Activated CD8-positive, alpha-beta memory T cell treated with anti-CD3 and anti-CD28 coated beads, Interleukin-2, amount 50 U/mL, for 1 hour (primary cell): ENCODE measurements at regions not wholly inside any gene's neighbourhood (a gene's known extent, or its start where the extent isn't known, plus 50 kb on each side); places are given as distances from the start of the nearest gene placed in this dataset.

Experiments used
- DNase-seq: peaks from one replicate; pipeline ENCODE4 v3.0.0-alpha.2; 2020; ENCODE audit errors: extremely low read depth

- no peak for DNase-seq
Observed at GRCh38 chr2:181188605-181189004, 208.2 kb downstream of the UBE2E3 start.

GRCh38 chr2:181189951-181190350 lies 209.5 kb downstream of the UBE2E3 start:
- DNase-seq, result no peak

DNA sequence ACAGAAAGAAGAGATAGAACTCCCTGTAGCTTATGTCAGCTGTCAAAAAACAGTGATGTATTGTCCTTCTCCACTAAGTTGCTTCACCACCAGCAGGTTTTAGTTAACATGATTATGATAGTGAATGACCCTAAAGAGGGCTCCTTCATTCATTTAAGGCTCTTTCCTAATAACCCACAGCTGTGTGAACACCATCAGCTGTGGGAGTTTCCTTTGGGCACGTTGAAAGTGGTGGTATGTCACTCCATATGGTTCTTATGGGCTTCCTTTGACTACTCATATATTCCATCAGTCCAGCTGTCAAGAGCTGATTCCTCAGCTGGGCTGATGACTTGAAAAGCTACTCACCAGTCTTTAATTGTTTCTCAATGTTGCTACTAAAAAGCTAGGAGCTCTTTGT lies 210.3 kb downstream of the UBE2E3 start:
- DNase-seq, result no peak

DNA sequence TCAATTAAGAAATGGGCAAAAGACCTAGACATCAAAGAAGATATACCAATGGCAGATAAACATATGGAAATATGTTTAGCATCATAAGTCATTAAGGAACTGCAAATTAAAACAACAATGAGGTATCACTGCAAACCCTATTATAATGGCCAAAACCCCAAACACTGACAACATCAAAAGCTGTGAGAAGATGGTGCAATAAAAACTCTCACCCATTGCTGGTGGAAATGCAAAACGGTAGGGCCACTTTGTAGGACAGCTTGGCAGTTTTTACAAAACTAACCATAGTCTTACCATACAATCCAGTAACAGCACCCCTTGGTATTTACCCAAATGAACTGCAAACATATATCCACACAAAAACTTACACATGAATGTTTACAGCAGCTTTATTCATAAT lies 213.1 kb downstream of the UBE2E3 start:
- no peak for DNase-seq

GRCh38 chr2:181196401-181196800 lies 216.0 kb downstream of the UBE2E3 start:
- no peak for DNase-seq

GRCh38 chr2:181197140-181197760 lies 216.8 kb downstream of the UBE2E3 start:
- DNase-seq, result no peak

GRCh38 chr2:181198183-181198864 lies 217.9 kb downstream of the UBE2E3 start:
- DNase-seq, result no peak

DNA sequence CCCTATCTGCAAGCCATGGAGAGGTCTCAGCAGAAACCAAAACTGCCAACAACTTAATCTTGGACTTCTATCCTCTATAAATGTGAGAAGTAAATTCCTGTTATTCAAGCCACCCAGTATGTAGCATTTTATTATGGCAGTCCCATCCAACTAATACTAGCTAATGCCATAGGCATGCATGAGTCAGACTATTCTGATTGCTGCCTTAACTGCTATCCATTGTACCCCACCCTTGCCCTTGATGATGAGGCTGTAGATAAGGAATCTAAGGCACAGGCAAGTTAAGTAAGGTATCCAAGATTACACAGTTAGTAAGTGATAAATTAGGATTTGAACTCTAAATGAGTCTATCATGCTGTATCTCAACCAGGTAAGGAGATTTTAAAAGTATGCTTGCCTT lies 223.0 kb downstream of the UBE2E3 start:
- DNase-seq, result no peak

DNA sequence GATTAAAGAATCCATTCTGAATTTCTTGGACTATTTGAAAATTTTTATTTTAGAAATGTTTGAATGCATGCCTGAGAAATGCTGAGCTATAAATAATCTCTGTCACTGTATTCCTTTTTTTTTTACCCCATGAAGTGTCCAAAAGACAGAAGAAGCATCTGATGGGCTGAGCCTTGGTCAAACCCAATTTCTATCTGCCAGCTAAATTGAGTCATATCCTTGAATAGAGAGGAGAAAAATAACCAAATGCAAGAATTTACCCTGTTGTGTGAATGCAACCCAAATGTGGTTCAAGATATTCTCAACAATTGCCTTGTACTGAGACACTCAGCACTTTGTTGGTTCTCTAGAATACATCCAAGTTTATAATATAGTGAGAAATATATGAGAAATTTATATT lies 223.5 kb downstream of the UBE2E3 start:
- no peak for DNase-seq

DNA sequence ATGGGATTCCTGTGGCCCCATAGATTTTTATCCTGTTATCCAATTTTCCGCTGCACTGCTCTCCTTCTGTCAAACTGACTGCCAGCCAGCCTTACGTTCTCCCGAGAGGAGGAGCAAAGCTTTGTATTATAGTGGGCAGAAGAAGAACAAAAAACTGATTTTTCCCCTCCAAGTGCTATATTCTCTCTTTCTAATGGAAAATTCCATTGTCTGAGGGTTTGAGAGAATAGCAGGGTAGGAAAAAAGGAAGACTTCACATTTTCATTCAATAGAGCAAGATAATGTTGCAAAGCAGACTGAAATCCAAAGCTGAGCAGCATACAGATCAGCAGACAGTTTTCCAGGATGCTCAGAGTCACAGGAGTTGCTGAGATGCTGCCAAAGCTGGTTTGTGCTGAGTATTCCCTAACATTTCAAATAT lies 238.0 kb downstream of the UBE2E3 start:
- no peak for DNase-seq

DNA sequence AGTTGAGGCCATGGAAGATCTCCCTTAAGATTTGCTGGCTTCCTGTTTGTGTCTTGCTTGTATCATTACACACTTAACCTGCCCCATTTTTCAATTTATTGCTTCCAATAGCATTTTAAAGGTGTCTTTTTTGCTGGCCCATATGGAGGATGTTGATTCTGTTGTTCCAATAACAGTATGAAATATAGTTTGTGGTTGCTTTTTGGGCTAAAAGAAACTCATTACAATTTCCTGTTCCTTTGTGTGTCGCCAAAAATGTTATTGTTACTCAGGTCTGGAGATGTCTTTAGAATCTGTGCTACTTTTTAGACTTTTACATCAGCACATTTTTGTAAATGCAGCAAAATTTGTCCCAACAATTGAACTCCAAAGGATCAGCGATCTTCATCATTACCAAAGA lies 234.0 kb upstream of the ITGA4 start:
- DNase-seq, result no peak

DNA sequence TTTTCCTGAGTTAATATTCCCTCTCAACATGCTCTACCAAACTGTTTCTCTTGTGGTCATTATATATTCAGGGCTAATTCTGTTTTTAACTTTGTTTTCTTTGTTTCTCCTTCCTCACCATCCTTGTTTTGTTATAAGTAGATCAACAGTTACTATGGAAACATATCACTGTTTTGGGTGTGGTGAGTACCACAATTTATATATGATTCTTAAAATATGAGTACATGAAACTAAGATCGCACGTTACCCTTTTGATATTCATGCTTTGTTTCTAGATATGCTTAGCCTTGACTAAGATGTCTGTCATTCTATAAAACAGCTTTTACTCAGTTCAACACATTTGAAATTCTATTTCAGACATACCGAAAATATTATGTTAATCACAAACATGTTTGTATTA lies 232.3 kb upstream of the ITGA4 start:
- no peak for DNase-seq

GRCh38 chr2:181228661-181229060 lies 228.5 kb upstream of the ITGA4 start:
- no peak for DNase-seq

DNA sequence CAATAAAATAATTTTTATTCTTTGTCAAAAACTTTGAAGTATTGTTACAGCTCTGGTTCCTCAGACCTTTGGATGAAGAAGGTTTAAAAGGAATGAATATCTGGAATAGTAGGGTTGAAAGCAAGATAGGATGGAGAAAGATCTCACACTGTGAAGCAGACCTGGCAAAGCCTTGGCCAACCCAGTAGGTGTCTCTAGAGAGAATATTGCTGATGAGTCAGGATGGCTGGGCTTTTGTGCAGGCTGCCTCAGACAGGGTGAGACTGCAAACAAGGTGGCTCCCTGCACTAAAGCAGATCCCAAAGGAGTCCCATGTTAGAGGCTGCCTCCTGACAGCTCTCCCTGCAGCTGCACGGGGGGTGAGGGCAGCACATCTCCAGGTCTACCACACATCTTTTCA lies 226.0 kb upstream of the ITGA4 start:
- DNase-seq, result no peak

DNA sequence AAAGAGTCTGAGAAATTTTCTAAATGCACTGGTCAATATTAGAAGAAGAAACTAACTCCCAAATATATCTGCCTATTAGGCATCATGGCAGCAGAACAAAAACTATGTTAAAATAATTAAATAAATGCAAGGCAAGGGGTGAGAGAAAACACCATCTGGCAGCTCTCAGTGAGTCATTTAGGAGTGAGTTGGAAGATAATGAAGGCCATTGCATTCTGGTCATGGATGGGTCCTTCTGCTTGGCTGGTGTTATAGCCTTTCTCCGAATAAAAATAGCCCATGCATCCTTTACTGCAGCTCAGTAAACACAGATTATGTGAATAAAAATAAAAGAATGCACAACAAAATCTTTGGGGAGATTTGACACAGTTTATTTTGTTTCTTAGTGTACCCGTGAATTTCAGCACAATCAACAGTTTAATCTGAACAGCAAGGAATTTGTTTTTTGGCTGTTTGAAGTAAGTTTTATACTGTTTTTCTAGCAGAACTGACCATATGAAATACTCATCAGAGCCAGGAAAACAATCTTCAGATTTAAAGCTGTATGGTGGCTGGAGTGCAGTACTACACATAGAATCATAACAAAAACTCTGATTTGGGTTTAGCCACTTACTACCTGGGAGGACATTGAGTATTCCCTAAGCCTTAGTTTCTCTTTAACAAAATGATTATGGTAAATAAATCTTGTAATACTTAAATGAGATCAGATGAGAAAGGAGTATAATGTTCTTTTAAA lies 225.1 kb upstream of the ITGA4 start:
- DNase-seq, result no peak

DNA sequence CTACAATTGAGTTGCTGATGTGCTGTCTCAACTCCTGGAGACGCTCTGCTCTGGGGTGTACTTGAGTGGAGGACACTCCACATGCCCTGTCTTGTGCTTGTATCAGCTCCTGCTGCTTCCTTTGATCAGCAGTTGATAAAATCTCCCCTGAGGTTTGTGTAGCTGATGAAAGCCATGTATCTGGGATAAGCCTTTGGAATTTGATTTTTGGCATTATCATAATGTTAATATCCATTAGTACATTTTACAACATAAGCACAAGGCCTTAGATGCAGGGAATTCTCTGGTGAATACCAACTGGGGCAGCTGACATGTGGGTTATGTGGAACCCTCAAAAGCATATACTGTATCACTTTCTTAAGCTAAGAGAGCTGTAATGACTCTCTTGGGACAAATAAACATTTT lies 222.7 kb upstream of the ITGA4 start:
- DNase-seq, result no peak

DNA sequence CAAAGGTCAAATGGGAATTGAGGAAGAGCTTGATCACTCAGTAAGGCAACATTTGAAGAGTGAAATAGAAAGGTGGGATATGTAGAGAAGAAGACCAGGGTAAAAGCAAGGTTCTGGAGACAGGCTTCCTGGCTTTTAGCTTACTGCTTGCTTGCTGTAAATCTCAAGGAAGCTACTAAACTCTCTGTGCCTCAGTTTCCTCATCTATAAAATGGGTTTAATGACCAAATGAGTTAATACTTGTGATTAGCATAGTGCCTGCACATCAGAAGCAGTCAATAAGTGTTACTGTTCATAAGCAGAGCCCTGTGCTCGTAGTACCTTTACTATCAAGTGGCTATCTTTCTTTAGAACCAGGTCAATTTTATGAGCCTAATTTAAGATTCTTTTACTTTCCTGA lies 222.2 kb upstream of the ITGA4 start:
- no peak for DNase-seq

DNA sequence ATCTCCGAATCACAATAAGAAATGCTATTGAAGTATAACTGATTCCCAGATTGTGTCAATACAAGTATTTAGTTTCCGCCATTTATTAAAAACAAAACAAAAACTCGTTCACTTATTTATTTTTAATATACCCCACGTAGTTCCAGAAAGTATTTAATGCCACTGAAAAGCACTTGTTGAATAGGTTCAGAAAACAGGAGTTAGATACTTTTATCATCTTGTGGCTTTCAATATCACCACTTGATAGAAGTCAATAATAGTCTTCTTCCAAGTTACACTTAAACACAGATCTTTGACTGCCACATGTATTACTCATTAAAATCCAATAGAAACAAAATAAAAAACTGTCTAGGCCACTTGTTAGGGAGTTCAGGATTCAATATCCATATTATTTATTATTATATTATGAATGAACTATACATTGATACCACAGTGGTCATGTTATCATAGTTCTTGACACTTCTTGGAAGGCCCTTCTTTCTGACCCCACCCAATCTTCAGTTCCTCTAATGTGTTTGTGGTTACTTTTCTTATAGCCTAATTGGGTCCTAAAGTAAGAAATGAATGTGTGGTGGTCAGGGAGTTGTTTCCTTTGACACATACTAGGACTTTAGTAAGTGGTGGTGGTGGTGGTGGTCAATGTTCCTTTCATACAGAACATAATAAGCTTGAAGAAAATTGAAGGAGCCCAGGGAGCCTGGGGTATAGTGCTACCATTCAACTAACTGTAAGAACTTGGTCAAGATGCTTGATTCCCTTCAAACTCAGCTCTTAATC lies 221.3 kb upstream of the ITGA4 start:
- no peak for DNase-seq

- no peak for DNase-seq
Observed at GRCh38 chr2:181239201-181239799, 217.9 kb upstream of the ITGA4 start.

- DNase-seq, result no peak
Observed at GRCh38 chr2:181240844-181241243, 216.3 kb upstream of the ITGA4 start.

DNA sequence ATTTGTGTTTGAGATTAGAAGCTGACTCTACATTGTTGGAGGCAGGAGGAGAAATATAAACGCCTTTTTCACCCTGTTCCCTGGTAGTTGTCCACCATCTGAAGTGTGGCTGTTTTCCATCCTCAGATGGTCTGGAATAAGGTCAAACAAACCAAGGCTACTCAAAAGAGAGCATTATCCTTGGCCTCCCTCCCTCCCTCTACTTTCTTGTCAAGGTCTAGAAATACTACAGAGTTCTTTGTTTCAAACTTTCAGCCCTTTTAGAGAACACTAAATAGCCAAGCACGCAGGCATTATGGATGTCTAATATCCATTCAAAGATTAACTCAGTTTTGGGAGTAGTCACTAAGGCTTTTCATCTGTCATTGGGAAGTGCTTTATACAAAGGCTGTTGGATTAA lies 215.8 kb upstream of the ITGA4 start:
- no peak for DNase-seq

- DNase-seq, result no peak
Observed at GRCh38 chr2:181241797-181242196, 215.4 kb upstream of the ITGA4 start.
